Chondrocyte (in vitro differentiated cells): ENCODE measurements at regions not wholly inside any gene's neighbourhood (a gene's known extent, or its start where the extent isn't known, plus 50 kb on each side); places are given as distances from the start of the nearest gene placed in this dataset.
A peak's percentile ranks its signal among the peaks of the same experiment; 100 is the strongest.
"Not testable (repeated sequence)": the region's sequence is repeated elsewhere in the genome, so short reads cannot be mapped to it uniquely, and the experiment has no call there.

Experiments
- DNase-seq: peaks from one replicate; pipeline ENCODE4 v3.0.0; 2021; ENCODE audit warnings: mixed read lengths, low spot score
- H3K27ac Mint-ChIP-seq: one replicate; pipeline ENCODE4 v1.8.0; 2021; ENCODE audit warnings: mild to moderate bottlenecking, moderate library complexity, mixed read lengths; ENCODE audit not compliant: unreplicated experiment
- H3K27me3 Mint-ChIP-seq: 2 replicates; pipeline ENCODE4 v1.8.0; 2021; ENCODE audit warnings: low read depth, mixed read lengths
- H3K36me3 Mint-ChIP-seq: 2 replicates; pipeline ENCODE4 v1.8.0; 2021; ENCODE audit warnings: low read depth, mixed read lengths
- H3K4me1 Mint-ChIP-seq: 2 replicates; pipeline ENCODE4 v1.8.0; 2021; ENCODE audit warnings: low read depth, mild to moderate bottlenecking, mixed read lengths
- H3K4me3 Mint-ChIP-seq: one replicate; pipeline ENCODE4 v1.8.0; 2021; ENCODE audit warnings: mild to moderate bottlenecking, moderate library complexity, mixed read lengths; ENCODE audit not compliant: unreplicated experiment
- H3K9me3 Mint-ChIP-seq: 2 replicates; pipeline ENCODE4 v1.8.0; 2021; ENCODE audit warnings: low read depth, mixed read lengths
- TF ChIP-seq, protein P1 (sequence below): fragments of 200-600 bp; sonication (generic); IDR thresholded peaks from 2 replicates; pipeline ENCODE4 v1.5.0; 2021; ENCODE audit warnings: antibody characterized with exemption, mild to moderate bottlenecking, moderate library complexity

DNA sequence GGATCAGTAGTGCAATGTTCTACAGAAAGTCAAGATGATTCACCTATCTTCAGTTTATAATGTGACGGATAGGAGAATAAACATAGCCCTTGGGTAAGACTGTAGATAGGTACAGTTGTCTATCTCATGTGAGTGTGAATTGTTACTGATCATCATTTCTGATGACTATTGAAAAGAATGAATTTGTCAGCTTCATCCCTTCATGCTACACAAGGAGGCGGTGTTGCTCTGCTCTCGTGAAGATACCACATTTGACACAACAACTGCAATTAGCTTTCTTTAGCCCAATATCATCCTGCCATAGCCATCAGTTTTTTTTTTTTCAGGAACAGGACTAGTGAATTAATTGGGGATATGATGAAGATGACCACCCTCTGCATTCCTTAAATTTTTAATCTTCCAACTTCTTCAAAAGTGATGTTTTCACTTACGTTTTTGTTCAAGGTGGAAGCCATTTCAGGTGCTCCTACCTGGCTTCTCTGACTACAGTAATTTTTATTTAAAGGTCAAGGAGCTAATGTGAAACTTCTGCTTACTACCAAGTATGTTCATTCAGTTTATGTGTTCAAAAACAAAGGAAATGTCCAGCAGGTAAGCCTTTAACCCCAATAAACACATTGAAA is 152.9 kb upstream of the MOCS2 start:
- Mint-ChIP-seq H3K4me1 (peaks cover 5% of the 10 kb centered on the region), H3K4me3 (no peak overlapping the region), H3K9me3 (no peaks in the 10 kb centered on the region), H3K36me3 (no peaks in the 10 kb centered on the region), H3K27me3 (no peaks in the 10 kb centered on the region), H3K27ac (no peak overlapping the region)
- TF ChIP-seq, protein P1, sequence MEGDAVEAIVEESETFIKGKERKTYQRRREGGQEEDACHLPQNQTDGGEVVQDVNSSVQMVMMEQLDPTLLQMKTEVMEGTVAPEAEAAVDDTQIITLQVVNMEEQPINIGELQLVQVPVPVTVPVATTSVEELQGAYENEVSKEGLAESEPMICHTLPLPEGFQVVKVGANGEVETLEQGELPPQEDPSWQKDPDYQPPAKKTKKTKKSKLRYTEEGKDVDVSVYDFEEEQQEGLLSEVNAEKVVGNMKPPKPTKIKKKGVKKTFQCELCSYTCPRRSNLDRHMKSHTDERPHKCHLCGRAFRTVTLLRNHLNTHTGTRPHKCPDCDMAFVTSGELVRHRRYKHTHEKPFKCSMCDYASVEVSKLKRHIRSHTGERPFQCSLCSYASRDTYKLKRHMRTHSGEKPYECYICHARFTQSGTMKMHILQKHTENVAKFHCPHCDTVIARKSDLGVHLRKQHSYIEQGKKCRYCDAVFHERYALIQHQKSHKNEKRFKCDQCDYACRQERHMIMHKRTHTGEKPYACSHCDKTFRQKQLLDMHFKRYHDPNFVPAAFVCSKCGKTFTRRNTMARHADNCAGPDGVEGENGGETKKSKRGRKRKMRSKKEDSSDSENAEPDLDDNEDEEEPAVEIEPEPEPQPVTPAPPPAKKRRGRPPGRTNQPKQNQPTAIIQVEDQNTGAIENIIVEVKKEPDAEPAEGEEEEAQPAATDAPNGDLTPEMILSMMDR: peak; percentile 84
- DNase-seq: no peak

DNA sequence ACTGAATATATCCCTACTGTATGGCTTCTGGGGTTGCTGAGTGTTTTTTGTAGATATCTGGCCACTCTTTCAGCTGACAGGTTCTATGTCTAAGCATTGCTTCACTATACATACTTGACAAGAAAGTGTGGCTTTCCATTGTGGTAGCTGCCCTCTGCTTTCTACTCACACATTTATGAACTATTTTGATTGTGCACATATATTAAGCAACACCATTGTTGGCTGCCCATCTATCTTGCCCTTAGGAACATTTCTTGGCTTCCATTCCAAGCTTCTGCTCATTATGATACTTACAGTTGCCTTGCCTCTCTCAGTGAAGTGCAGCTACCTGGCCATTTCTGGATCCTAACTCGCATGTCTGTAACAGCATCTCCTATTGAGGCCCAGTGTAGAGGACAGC is 153.6 kb upstream of the MOCS2 start:
- no peak for DNase-seq
- Mint-ChIP-seq H3K4me3 (no peak overlapping the region), H3K27me3 (no peaks in the 10 kb centered on the region), H3K9me3 (no peaks in the 10 kb centered on the region), H3K27ac (no peak overlapping the region), H3K36me3 (no peaks in the 10 kb centered on the region), H3K4me1 (peaks cover 5% of the 10 kb centered on the region)
- TF ChIP-seq, protein P1: no peak

DNA sequence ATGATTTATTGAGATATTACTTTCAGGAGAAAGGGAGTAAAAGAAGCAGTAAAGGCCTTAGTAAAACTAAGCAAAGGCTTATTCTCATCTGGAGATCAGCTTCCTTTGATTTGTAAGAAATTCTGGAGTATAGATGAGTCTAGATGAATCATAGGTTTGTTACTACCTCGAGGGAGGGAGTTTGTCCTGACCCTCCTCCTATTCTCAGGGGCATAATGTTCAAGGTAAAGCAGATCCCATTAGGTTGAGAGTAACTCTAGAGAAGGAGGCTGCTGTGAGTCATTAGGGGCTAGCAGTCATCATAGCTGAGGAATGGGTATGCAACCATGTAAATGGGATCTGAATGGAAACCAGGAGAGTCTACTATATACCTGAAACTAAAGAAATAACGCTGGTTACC is 155.5 kb upstream of the MOCS2 start:
- peaks cover 8% of the 10 kb centered on the region for H3K9me3 Mint-ChIP-seq
- H3K36me3 Mint-ChIP-seq: peaks cover 4% of the 10 kb centered on the region
- no peak for DNase-seq
- H3K27ac Mint-ChIP-seq: no peak overlapping the region
- TF ChIP-seq, protein P1: no peak
- H3K4me3 Mint-ChIP-seq: no peak overlapping the region
- peaks cover 5% of the 10 kb centered on the region for H3K4me1 Mint-ChIP-seq
- no peaks in the 10 kb centered on the region for H3K27me3 Mint-ChIP-seq

DNA sequence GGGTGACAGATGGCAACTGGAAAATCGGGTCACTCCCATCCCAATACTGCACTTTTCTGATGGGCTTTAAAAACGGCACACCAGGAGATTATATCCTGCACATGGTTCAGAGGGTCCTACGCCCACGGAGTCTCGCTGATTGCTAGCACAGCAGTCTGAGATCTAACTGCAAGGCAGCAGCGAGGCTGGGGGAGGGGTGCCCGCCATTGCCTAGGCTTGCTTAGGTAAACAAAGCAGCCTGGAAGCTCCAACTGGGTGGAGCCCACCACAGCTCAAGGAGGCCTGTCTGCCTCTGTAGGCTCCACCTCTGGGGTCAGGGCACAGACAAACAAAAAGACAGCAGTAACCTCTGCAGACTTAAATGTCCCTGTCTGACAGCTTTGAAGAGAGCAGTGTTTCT is 158.7 kb upstream of the MOCS2 start:
- not testable (repeated sequence) for H3K4me3 Mint-ChIP-seq, H3K27me3 Mint-ChIP-seq
- H3K9me3 Mint-ChIP-seq: peaks cover 13% of the 10 kb centered on the region

DNA sequence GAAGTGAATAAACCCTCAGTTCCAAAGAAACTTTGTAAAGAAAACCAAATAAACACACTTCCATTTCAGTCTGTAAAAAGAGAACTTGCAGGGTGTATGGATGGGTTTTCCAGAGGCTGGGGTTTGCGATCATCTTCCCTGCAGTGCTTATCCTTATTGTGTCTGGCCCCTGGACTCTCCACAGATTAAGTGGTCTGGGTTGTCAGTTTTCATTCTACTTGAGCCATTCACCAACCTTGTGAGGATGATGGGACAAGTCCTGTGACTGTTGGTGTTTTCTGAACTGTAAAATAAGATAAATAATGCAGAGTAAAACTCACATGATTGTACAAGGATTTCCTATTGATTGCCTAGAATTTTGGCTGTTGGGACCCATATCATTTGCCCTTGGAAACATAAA is 166.1 kb upstream of the MOCS2 start:
- Mint-ChIP-seq H3K9me3 (peaks cover 4% of the 10 kb centered on the region), H3K4me3 (no peak overlapping the region), H3K4me1 (no peaks in the 10 kb centered on the region), H3K27ac (no peak overlapping the region), H3K27me3 (no peaks in the 10 kb centered on the region), H3K36me3 (peaks cover 1% of the 10 kb centered on the region)
- DNase-seq: no peak
- TF ChIP-seq, protein P1: no peak

More for the DNA sequence above, 158.7 kb upstream of the MOCS2 start:
- H3K36me3 Mint-ChIP-seq, H3K4me1 Mint-ChIP-seq, H3K27ac Mint-ChIP-seq, DNase-seq: not testable (repeated sequence)

DNA sequence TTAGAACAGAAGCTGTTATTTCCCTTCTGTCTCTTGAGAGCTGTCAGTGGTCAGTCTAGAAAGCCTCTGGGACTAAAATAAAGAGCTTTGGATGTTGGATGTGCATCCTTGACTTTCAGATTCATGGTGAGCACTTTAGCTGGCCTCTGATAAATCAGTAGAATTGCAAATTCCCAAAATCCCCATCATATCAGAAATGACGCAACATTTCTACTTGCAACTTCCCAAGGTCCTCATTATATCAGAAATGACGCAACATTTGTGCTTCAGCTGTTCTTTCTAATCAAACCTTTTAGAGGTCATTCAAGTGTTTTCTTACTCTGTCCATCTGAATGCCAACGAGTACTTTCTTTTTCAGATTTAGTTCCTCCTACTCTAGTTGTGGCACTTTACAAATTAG is 167.3 kb upstream of the MOCS2 start:
- Mint-ChIP-seq H3K27ac (no peak overlapping the region), H3K4me1 (no peaks in the 10 kb centered on the region), H3K4me3 (no peak overlapping the region), H3K27me3 (no peaks in the 10 kb centered on the region), H3K36me3 (no peaks in the 10 kb centered on the region), H3K9me3 (peaks cover 2% of the 10 kb centered on the region)
- no peak for DNase-seq
- TF ChIP-seq, protein P1: no peak
